ENCODE measurements at regions not wholly inside any gene's neighbourhood (a gene's known extent, or its start where the extent isn't known, plus 50 kb on each side); places are given as distances from the start of the nearest gene placed in this dataset.

- in situ Hi-C loops (cut with HindIII; ENCODE audit: low sequenced_read_pairs): no loop called here
- DNase-seq (ENCODE audit: low read depth): no peak
- TF ChIP-seq CTCF (IDR thresholded peaks at IDR 0.05; ENCODE audit: low read depth, low read length, missing control alignments): peak; percentile 25
- H3K4me3 ChIP-seq (ENCODE audit: low read depth, low read length): no peak overlapping the region
Measured at GRCh38 chr6:8888468-8888867, 453.1 kb upstream of the SLC35B3 start.

GRCh38 chr6:8881663-8882062 lies 446.3 kb upstream of the SLC35B3 start:
- no peak for DNase-seq (ENCODE audit: low read depth)
- H3K4me3 ChIP-seq (ENCODE audit: low read depth, low read length): no peak overlapping the region
- in situ Hi-C loops (cut with HindIII; ENCODE audit: low sequenced_read_pairs): no loop called here
- no peak for TF ChIP-seq CTCF (IDR thresholded peaks at IDR 0.05; ENCODE audit: low read depth, low read length, missing control alignments)

GRCh38 chr6:8879334-8879733 lies 444.0 kb upstream of the SLC35B3 start:
- no peak for TF ChIP-seq CTCF (IDR thresholded peaks at IDR 0.05; ENCODE audit: low read depth, low read length, missing control alignments)
- no peak for DNase-seq (ENCODE audit: low read depth)
- in situ Hi-C loops (cut with HindIII; ENCODE audit: low sequenced_read_pairs): no loop called here
- no peak overlapping the region for H3K4me3 ChIP-seq (ENCODE audit: low read depth, low read length)

- no peak overlapping the region for H3K4me3 ChIP-seq (ENCODE audit: low read depth, low read length)
- TF ChIP-seq CTCF (IDR thresholded peaks at IDR 0.05; ENCODE audit: low read depth, low read length, missing control alignments): no peak
- DNase-seq (ENCODE audit: low read depth): no peak
- in situ Hi-C loops (cut with HindIII; ENCODE audit: low sequenced_read_pairs): no loop called here
Measured at GRCh38 chr6:8875986-8876385, 440.6 kb upstream of the SLC35B3 start.

GRCh38 chr6:8872589-8872988 lies 437.2 kb upstream of the SLC35B3 start:
- H3K4me3 ChIP-seq (ENCODE audit: low read depth, low read length): no peak overlapping the region
- TF ChIP-seq CTCF (IDR thresholded peaks at IDR 0.05; ENCODE audit: low read depth, low read length, missing control alignments): no peak
- DNase-seq (ENCODE audit: low read depth): no peak
- in situ Hi-C loops (cut with HindIII; ENCODE audit: low sequenced_read_pairs): no loop called here

- H3K4me3 ChIP-seq (ENCODE audit: low read depth, low read length): no peak overlapping the region
- no peak for TF ChIP-seq CTCF (IDR thresholded peaks at IDR 0.05; ENCODE audit: low read depth, low read length, missing control alignments)
- DNase-seq (ENCODE audit: low read depth): no peak
- in situ Hi-C loops (cut with HindIII; ENCODE audit: low sequenced_read_pairs): no loop called here
Measured at GRCh38 chr6:8865451-8865850, 430.1 kb upstream of the SLC35B3 start.

GRCh38 chr6:8860671-8861070 lies 425.3 kb upstream of the SLC35B3 start:
- in situ Hi-C loops (cut with HindIII; ENCODE audit: low sequenced_read_pairs): no loop called here
- H3K4me3 ChIP-seq (ENCODE audit: low read depth, low read length): no peak overlapping the region
- TF ChIP-seq CTCF (IDR thresholded peaks at IDR 0.05; ENCODE audit: low read depth, low read length, missing control alignments): no peak
- no peak for DNase-seq (ENCODE audit: low read depth)
